K562 (cell line): ENCODE measurements at regions not wholly inside any gene's neighbourhood (a gene's known extent, or its start where the extent isn't known, plus 50 kb on each side); places are given as distances from the start of the nearest gene placed in this dataset.

Source experiments
- ATAC-seq: fragments of 200-7000 bp; cut with Tn5 transposase; 3 replicates; pipeline ENCODE4 v1.9.1; 2020; ENCODE audit warnings: moderate library complexity
- BruUV-seq: library from RNA; stranded (reverse); fragments of 400-500 nt; replicated peaks from 2 replicates; lab custom pipeline; 2021; lab: Mats Ljungman, UMichigan
- CTCF ChIA-PET: fragments of 300-600 bp; formaldehyde crosslinking; extraction: SDS; loops from one replicate; lab custom pipeline; 2021; ENCODE audit warnings: low intra/inter-chr PET ratio; lab: Yijun Ruan, JAX
- POLR2A ChIA-PET: fragments of 300-600, 350-650 bp; sonication (Branson Sonifier 250); formaldehyde crosslinking; extraction: SDS; loops from one replicate; lab custom pipeline; 2021; ENCODE audit warnings: antibody characterized with exemption, inconsistent platforms; lab: Yijun Ruan, JAX
- DNase-seq, 4 experiments: peaks; one replicate each; pipeline versions ENCODE4 v3.0.0 to v3.0.0-alpha.2; 2011 to 2018; ENCODE audit warnings: low spot score in 3 of 4, mixed read lengths in 3 of 4; ENCODE audit errors: extremely low read depth in 1 of 4
- FAIRE-seq: peaks from 2 replicates; lab custom pipeline; 2011; peaks lifted over from hg19 to GRCh38; lab: Jason Lieb, UNC
- H2AFZ ChIP-seq: 2 replicates; pipeline ENCODE4 v1.6.0; 2011; ENCODE audit warnings: low read depth, low read length, control low read depth, inconsistent platforms
- H3K27ac ChIP-seq: fragments of 200-600 bp; 3 replicates; pipeline ENCODE4 v1.8.0; 2011; ENCODE audit warnings: low read depth, mild to moderate bottlenecking, control low read depth, inconsistent platforms, low read length, moderate library complexity, mixed read lengths; ENCODE audit errors: extremely low read depth
- H3K27me3 ChIP-seq, 2 experiments: fragments of 300-600 bp in 1 of 2; 2 replicates in 1 of 2; 3 replicates in 1 of 2; pipeline versions ENCODE4 v1.6.0 to v1.8.0; 2011; ENCODE audit warnings: inconsistent platforms in 2 of 2, low read length in 2 of 2, mild to moderate bottlenecking in 1 of 2, mixed read lengths in 1 of 2, moderate library complexity in 1 of 2; ENCODE audit not compliant: control insufficient read depth in 2 of 2, insufficient read depth in 2 of 2
- H3K36me3 ChIP-seq: fragments of 300-600 bp; 3 replicates; pipeline ENCODE4 v1.8.0; 2011; ENCODE audit warnings: mild to moderate bottlenecking, low read length, inconsistent platforms; ENCODE audit not compliant: control insufficient read depth, insufficient read depth
- H3K4me1 ChIP-seq, 2 experiments: fragments of 200-600 bp in 1 of 2; replicated peaks in 1 of 2; 2 replicates in 1 of 2; 3 replicates in 1 of 2; pipeline versions ENCODE4 v1.5.1 to v1.8.0; 2011; ENCODE audit warnings: inconsistent platforms in 2 of 2, low read length in 2 of 2, mild to moderate bottlenecking in 1 of 2, mixed read lengths in 1 of 2, moderate library complexity in 1 of 2; ENCODE audit not compliant: control insufficient read depth in 2 of 2, insufficient read depth in 2 of 2
- H3K4me2 ChIP-seq: 2 replicates; pipeline ENCODE4 v1.6.1; 2011; ENCODE audit warnings: low read length, control low read depth, inconsistent platforms, mixed read lengths; ENCODE audit not compliant: insufficient read depth
- H3K4me3 ChIP-seq: fragments of 200-600 bp; sonication (generic), shearing (Covaris generic); 2 replicates; pipeline ENCODE4 v1.5.1; 2016; ENCODE audit warnings: control low read depth, inconsistent platforms
- H3K79me2 ChIP-seq: fragments of 200-600 bp; 3 replicates; pipeline ENCODE4 v1.8.0; 2011; ENCODE audit warnings: low read length, inconsistent platforms; ENCODE audit not compliant: control insufficient read depth, insufficient read depth
- H3K9ac ChIP-seq, 2 experiments: 2 replicates each; pipeline versions ENCODE4 v1.6.0 to v1.6.1; 2011; ENCODE audit warnings: low read depth in 2 of 2, low read length in 2 of 2, control low read depth in 1 of 2, inconsistent platforms in 1 of 2, mild to moderate bottlenecking in 1 of 2, mixed read lengths in 1 of 2; ENCODE audit not compliant: insufficient read depth in 1 of 2
- H3K9me1 ChIP-seq: one replicate; pipeline ENCODE4 v1.6.0; 2011; ENCODE audit warnings: inconsistent platforms, mild to moderate bottlenecking, low read length, moderate library complexity; ENCODE audit not compliant: control insufficient read depth, insufficient read depth
- H3K9me3 ChIP-seq: replicated peaks from 2 replicates; pipeline ENCODE4 v1.5.1; 2011; ENCODE audit warnings: low read depth, low read length, inconsistent platforms; ENCODE audit not compliant: control insufficient read depth, insufficient read depth
- H4K20me1 ChIP-seq: replicated peaks from 2 replicates; pipeline ENCODE4 v1.6.1; 2011; ENCODE audit warnings: low read length, inconsistent platforms, mixed read lengths; ENCODE audit not compliant: control insufficient read depth, insufficient read depth
- BRF2 ChIP-seq: IDR thresholded peaks from 3 replicates; pipeline ENCODE4 v1.6.1; 2011; ENCODE audit warnings: borderline replicate concordance, mild to moderate bottlenecking; ENCODE audit not compliant: insufficient read length, insufficient read depth
- CHD1 ChIP-seq: fragments of 200-600 bp; sonication (generic); IDR thresholded peaks from one replicate; pipeline ENCODE4 v1.6.1; 2012; ENCODE audit warnings: mild to moderate bottlenecking, moderate library complexity, low read length, inconsistent platforms
- CHD4 ChIP-seq: fragments of 200-600 bp; sonication (generic); IDR thresholded peaks from 3 replicates; pipeline ENCODE4 v1.6.1; 2012; ENCODE audit warnings: low read depth, mild to moderate bottlenecking, mixed read lengths, low read length, inconsistent platforms; ENCODE audit not compliant: insufficient read depth, insufficient replicate concordance, poor library complexity, severe bottlenecking
- CREM ChIP-seq: IDR thresholded peaks from 2 replicates; pipeline ENCODE4 v1.6.1; 2014; ENCODE audit warnings: antibody characterized with exemption, low read depth
- DPF2 ChIP-seq: fragments of 450-650 bp; IDR thresholded peaks from 2 replicates; pipeline ENCODE4 v1.6.1; 2016
- E2F4 ChIP-seq: sonication (generic); formaldehyde crosslinking; IDR thresholded peaks from 2 replicates; pipeline ENCODE4 v1.8.0; 2022; ENCODE audit warnings: mild to moderate bottlenecking, low read depth, missing genetic modification reagents
- ERF ChIP-seq: fragments of 450-650 bp; formaldehyde crosslinking; IDR thresholded peaks from 2 replicates; pipeline ENCODE4 v1.4.0; 2020; ENCODE audit warnings: mild to moderate bottlenecking, mixed read lengths
- HOXB6 ChIP-seq: fragments of 250-450 bp; sonication (Bioruptor Pico); IDR thresholded peaks from 2 replicates; pipeline ENCODE4 v1.5.1; 2022; ENCODE audit warnings: mild to moderate bottlenecking, borderline replicate concordance
- KAT7 ChIP-seq: sonication (generic); formaldehyde crosslinking; IDR thresholded peaks from 2 replicates; pipeline ENCODE4 v1.8.0; 2022; ENCODE audit warnings: missing genetic modification reagents, mild to moderate bottlenecking, borderline replicate concordance
- NFATC3 ChIP-seq: fragments of 450-650 bp; IDR thresholded peaks from 2 replicates; pipeline ENCODE4 v1.6.1; 2017; ENCODE audit warnings: mild to moderate bottlenecking
- NFE2 ChIP-seq: IDR thresholded peaks from 2 replicates; pipeline ENCODE4 v1.6.1; 2014; ENCODE audit warnings: antibody characterized with exemption, low read depth
- NFXL1 ChIP-seq: fragments of 450-650 bp; formaldehyde crosslinking; IDR thresholded peaks from 2 replicates; pipeline ENCODE4 v1.4.0; 2021; ENCODE audit warnings: mild to moderate bottlenecking
- PHB2 ChIP-seq: fragments of 450-650 bp; IDR thresholded peaks from 2 replicates; pipeline ENCODE4 v1.6.1; 2017; ENCODE audit warnings: low read depth
- POLR2AphosphoS2 ChIP-seq: IDR thresholded peaks from 2 replicates; pipeline ENCODE4 v1.6.1; 2012; ENCODE audit warnings: low read length, improper control_type of control experiment
- SMAD4 ChIP-seq: fragments of 250-450 bp; sonication (Bioruptor Pico); conservative IDR thresholded peaks from 2 replicates; pipeline ENCODE4 v1.8.0; 2021; ENCODE audit warnings: inconsistent platforms, mild to moderate bottlenecking, moderate library complexity
- SNRNP70 ChIP-seq: fragments of 200-400 bp; formaldehyde crosslinking; optimal IDR thresholded peaks from 2 replicates; pipeline ENCODE3; 2017; ENCODE audit warnings: low read depth, low read length
- TRIM25 ChIP-seq: fragments of 450-650 bp; IDR thresholded peaks from 2 replicates; pipeline ENCODE4 v1.7.0; 2016; ENCODE audit warnings: borderline replicate concordance
- ZC3H4 ChIP-seq: sonication (generic); formaldehyde crosslinking; IDR thresholded peaks from 2 replicates; pipeline ENCODE4 v1.9.0; 2021; ENCODE audit warnings: missing genetic modification reagents, borderline replicate concordance
- ZNF764 ChIP-seq: fragments of 250-450 bp; sonication (Bioruptor Pico); IDR thresholded peaks from 2 replicates; pipeline ENCODE4 v1.4.0; 2020; ENCODE audit warnings: low read depth, mild to moderate bottlenecking, moderate library complexity
- ZSCAN29 ChIP-seq: fragments of 450-650 bp; IDR thresholded peaks from 2 replicates; pipeline ENCODE4 v1.6.1; 2017
- WGBS: fragments of 100-300 bp; shearing (Covaris generic); methylation state at CpG from one replicate; pipeline ENCODE4 v1.1.6; 2016; ENCODE audit warnings: low coverage, mixed read lengths; ENCODE audit not compliant: insufficient coverage; ENCODE audit errors: missing lambda C conversion rate; 5-methylcytosine and 5-hydroxymethylcytosine counted together
- in situ Hi-C: fragments of 300-500 bp; cut with MboI; formaldehyde crosslinking; loops from 4 replicates; pipeline ENCODE4 v1.15.0; 2018; ENCODE audit warnings: inconsistent platforms, mixed read lengths
- intact Hi-C: fragments of 100-400 bp; cut with micrococcal nuclease; formaldehyde crosslinking; loops from 2 replicates; pipeline ENCODE4 v1.14.2; 2022

- TF ChIP-seq ZC3H4 (CRISPR knock-in tag): no peak
- no peak for TF ChIP-seq KAT7 (CRISPR knock-in tag)
- TF ChIP-seq NFXL1 (CRISPR knock-in tag): no peak
- TF ChIP-seq SMAD4 (CRISPR knock-in tag): no peak
- TF ChIP-seq ERF (CRISPR knock-in tag): no peak
- TF ChIP-seq NFE2: no peak
- no peak for TF ChIP-seq HOXB6 (CRISPR knock-in tag)
- TF ChIP-seq E2F4: no peak
- TF ChIP-seq PHB2: no peak
- TF ChIP-seq DPF2: no peak
- no peak for TF ChIP-seq POLR2AphosphoS2
- TF ChIP-seq NFATC3: no peak
- no peak for TF ChIP-seq BRF2
- TF ChIP-seq ZSCAN29: no peak
- TF ChIP-seq CHD1: no peak
- no peak for TF ChIP-seq ZNF764 (CRISPR knock-in tag)
- no peak for TF ChIP-seq TRIM25
- no peak for TF ChIP-seq SNRNP70
- no peak for TF ChIP-seq CREM
- no peak for TF ChIP-seq CHD4
- TF ChIP-seq, all 486 proteins: peak for 0
- no peak for ATAC-seq
- CTCF ChIA-PET: no interaction called here
- H3K9ac ChIP-seq: no peak overlapping the region
- H3K4me2 ChIP-seq: no peak overlapping the region
- no peaks in the 10 kb centered on the region for H3K36me3 ChIP-seq
- POLR2A ChIA-PET: no interaction called here
- DNase-seq: no peak
- H3K9me1 ChIP-seq: no peaks in the 10 kb centered on the region
- no peaks in the 10 kb centered on the region for H3K27me3 ChIP-seq
- H3K9me3 ChIP-seq: no peaks in the 10 kb centered on the region
- no peaks in the 10 kb centered on the region for H4K20me1 ChIP-seq
- H3K4me1 ChIP-seq: no peaks in the 10 kb centered on the region
- H3K27ac ChIP-seq: no peak overlapping the region
- in situ Hi-C loops: no loop called here
- FAIRE-seq: no peak
- intact Hi-C loops: no loop called here
- BruUV-seq: no TSS peak
- H3K79me2 ChIP-seq: no peaks in the 10 kb centered on the region
- no peak overlapping the region for H3K4me3 ChIP-seq
- no peak overlapping the region for H2AFZ ChIP-seq
- 0% methylated on average over 3 of the region's 3 CpGs for WGBS
Observed at GRCh38 chr10:105697290-105697780, 1056.2 kb downstream of the SORCS3 start.
